Stimulated activated CD4-positive, alpha-beta T cell treated with anti-CD3 and anti-CD28 coated beads, Interleukin-4, amount 100 ng/mL, for 1 hour (primary cell): ENCODE measurements at regions not wholly inside any gene's neighbourhood (a gene's known extent, or its start where the extent isn't known, plus 50 kb on each side); places are given as distances from the start of the nearest gene placed in this dataset.
"Not testable (repeated sequence)": the region's sequence is repeated elsewhere in the genome, so short reads cannot be mapped to it uniquely, and the experiment has no call there.

Experiments
- DNase-seq: peaks from one replicate; pipeline ENCODE4 v3.0.0-alpha.2; 2020

DNA sequence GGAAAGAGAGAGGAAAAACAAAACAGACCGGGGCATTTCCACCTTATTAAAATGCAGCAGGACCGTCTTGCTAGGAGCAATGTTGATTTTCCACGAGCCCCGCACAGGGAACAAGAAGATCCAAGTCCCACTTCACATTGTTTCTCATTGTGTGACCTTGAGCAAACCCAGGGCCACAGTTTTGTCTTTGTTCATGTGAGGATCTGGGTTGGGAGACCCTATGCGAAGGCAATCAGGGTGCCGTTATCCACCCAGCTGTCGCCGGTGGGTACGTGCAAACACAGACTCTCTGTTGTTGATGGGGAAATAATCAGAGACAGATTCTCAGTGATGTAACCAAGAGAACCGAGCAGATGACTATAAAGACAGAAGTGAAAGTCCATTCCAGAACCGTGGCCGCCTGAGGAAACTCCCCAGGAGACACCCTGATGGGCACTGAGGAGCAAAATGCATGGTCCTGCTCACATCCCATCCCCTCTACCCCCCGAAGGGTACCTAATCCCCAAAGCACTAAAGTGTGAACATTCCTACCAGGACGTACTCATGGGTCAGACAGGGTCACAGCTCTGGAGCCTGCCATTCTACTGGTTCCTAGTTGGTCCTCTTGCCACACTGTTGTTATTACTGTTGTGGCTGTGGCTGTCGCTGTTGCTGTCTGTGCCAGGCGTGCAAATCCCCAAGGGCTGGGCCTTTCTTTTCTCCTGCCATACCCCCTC, 102.7 kb upstream of the RBPJ start:
- no peak for DNase-seq

DNA sequence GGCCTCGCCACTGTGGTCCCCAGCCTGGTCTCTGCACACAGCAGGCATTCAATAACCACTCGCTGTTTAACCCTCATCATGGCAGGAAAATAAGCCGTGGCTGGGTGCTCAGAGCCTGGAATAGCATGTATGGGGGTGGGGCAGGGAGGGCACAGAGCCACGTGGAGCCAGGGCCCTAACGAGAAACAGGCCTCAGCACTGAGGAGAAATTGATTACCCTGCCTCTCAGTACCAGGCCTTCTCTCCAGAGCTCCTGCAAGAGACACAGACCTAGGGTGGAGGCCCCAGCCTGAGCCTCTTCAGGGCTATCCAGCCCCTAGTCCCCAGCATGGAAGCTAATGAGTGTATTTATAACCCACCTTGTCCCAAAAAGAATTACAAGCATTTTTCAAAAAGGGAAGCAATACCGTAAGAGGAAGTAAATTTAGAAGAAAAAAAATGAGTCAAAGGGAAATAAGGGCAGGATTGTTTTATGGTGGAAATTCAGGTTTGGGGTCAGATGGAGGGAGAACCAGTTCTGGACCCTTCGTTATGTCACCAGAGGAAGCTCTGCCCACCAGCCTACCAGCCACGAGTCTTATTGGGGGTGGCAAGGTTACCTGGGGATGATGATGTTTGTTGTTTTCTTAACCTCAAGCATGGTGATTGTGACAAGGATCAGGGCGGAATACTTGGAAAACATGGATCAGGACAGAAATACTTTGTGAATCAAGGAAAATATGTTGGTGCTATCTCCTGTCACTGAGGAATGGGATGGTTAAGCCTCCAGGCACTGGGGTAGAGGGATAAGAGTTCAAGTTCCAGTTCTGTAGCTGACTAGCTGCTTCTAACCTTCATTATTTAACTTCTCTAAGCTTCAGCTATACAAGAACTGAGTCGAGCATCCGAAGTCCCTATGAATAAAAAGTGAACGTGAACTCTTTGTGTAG, 101.9 kb upstream of the RBPJ start:
- no peak for DNase-seq

DNA sequence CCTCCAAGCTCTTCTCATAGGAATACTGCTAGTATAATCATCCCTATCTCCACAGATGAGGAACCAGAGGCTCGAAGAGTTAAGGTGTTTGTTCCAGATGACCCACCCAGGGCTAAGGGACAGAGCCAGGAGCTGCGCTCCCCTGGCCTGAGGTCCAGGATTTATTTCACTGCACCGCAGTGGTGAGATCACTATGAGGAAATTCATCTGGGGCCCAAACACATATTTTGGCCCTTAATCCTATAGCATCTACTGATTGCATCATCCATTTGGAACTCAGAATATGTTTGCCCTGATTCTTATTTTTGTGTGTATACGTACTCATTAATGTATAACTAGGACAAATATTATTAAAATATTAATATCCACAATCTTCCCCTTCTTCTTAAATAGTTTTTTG, 100.1 kb upstream of the RBPJ start:
- no peak for DNase-seq

DNA sequence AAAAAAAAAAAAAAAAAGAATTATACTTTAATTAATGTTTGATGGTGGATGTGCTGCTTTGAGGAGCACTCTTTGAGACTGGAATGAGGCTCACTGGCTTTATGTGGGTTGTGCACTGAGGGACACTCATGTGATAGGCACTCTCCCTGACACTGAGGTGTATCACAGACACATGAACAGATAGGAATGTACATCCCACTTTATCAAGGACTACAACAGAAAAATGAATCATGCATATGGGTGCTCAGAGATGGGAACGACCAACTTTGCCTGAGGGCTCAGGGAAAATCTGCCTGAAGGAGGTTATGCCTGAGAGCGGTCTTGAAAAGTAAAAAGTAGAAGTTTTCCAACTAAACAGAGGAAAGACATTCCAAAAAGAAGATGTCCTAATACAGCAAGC, 97.7 kb upstream of the RBPJ start:
- DNase-seq = no peak

DNA sequence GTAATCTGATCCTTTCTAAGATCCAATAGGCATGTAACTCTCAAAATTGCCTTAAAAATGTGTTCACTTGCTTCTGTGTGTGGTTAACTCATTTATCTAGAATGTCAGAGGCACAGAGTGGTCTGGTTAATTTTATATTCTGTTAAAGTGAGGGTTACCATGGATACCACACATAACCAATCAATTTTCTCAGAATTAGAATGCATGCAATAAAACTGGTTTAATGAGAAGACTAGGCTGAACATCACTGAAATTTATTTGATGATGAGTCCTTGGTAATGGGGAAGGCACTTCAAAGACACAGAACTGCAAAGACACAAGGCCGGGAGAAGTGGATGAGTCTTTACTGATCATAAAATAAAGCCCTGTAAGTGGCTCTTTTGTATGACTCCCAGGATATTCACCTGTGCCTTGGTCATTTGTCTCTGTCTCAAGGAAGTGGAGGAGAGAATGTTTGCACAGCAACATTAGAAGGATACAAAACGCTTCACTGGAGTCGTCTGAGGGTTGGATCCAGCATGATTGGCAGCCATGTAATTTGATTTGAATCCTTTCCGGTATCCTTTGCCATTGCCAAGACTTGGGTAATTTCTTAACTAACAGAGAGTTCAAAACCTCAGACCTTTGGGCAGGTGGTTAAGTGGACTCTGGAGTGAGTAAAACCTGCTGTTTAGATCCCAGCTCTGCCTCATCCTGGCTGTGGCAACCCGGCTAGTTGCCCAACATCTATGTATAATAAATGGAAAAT, 94.0 kb upstream of the RBPJ start:
- no peak for DNase-seq

DNA sequence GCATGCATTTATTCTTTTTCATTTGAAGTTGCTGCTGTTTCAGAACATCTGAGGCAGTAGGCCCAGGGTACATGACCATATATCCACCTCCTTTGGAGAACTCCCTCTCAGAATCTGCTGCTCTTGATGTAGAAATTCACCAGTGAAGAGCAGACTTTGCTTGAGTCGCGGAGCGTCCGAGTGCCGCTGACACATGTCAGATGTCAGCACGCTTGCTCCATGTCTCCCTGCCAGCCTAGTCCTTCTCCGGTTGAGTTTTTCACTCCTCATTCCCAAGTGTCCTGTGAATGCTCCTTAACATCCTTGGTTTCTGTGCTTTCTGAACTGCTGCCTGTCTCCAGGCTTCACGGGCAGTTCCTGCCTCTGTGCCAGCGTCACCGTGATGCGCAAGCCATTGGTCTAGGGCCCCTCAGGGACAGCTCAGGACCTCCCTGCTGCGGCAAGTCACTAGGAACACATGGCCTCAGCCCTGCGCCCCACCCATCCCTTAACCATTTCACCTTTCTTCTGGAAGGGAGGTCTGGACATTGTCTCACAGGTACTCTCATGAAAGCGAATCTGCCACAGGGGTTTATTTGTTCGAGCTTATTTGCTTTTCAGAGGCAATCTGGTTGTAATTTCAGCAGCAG, 93.1 kb upstream of the RBPJ start:
- DNase-seq = no peak

DNA sequence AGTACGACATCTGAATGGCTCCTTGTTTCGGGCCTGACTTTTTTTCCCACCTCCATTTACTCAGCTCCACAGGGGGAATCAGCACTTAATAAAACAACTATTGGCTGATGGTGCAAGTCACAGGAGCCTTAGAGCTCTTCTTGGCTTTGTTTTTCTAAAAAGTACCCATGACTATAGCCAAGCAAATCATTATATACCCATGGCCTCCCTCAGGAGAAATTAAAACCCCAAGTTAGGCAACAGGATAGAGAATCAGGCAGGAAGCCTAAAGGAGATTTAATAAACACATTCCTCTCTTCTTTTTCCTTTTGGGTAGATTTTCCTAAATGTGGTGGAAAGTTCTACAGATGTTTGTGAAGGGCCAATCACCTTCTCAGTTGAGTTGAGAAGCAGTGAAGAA, 91.9 kb upstream of the RBPJ start:
- no peak for DNase-seq

DNA sequence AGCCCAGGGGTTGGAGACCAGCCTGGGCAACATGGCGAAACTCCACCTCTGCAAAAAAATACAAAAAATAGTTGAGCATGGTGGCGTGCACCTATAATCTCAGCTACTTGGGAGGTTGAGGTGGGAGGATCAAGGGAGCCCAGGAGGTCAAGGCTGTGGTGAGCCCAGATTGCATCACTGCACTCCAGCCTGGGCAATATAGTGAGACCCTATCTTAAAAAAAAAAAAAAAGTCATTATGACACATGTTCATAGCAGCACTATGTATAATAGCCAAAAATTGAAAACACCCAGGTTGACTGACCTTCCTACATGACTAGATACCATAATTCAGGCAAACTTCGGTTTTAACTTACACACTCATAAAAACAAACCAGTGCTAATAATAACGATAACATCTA, 90.8 kb upstream of the RBPJ start:
- no peak for DNase-seq

DNA sequence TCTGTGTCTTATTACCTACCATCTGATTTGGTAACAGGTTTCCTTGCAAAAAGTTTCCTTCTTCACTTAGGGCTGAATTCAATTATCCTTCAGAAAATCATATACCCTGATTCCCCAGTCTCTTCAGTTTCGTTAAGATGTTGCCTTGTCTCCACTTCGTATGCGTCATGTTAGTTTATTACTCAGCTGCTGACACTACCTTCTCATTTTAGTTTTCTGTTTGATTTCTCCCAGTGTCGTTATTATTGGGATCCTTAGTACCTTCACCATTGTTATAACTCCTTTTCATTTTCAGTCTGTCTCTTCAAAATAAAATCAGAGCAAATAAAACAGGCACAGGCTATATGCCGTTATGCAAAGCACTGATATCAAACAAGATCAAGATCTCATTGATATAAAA, 87.5 kb upstream of the RBPJ start:
- no peak for DNase-seq

DNA sequence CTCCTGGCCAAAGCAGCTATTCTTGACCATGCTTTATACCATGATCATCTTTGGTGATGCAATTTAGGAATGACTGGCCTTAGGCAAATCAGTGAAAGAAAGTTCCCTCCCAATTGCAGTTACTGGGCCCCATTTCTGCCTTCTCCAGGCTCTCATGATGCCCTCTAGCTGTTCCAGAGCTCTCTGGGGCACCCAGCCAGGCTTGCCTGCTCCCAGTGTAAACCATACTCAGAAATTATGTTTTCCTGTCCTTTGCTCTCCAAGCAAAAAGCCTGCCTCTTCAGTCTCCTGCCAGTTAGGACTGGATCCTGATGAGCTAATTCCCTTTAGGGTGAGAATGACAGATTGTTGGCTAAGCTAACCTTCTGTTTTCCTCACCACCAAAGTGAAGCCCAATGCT, 85.3 kb upstream of the RBPJ start:
- no peak for DNase-seq

DNA sequence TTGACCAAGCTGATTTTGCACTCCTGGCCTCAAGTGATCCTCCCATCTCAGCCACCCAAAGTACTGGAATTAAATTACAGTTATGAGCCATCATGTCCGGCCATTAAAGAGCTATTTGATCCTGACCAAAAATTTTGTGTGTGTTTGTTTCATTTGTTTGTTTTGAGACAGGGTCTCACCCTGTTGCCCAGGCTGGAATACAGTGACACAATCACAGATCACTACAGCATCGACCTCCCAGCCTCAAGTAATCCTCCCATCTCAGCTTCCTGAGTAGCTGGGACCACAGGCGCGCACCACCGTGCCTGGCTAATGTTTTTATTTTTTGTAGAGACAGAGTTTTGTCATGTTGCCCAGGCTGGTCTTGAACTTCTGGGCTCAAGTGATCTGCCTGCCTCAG, 82.9 kb upstream of the RBPJ start:
- DNase-seq = no peak

DNA sequence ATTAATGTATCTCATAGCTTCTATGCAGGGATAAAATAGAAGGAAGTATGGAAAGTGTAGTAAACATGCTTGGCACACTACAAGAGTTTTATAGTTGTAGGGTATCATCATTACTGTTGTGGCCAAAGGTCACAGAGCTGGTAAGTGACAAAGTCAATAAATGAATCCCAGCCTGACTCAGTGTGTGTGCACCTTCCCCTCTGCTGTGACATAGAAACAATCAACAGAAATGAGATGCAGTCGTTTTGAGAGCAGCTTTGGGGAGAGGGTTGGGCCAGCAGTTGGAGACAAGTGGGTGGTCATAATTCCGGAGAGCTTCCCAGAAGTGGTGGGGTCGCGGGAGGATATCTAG, 82.4 kb upstream of the RBPJ start:
- DNase-seq = no peak

DNA sequence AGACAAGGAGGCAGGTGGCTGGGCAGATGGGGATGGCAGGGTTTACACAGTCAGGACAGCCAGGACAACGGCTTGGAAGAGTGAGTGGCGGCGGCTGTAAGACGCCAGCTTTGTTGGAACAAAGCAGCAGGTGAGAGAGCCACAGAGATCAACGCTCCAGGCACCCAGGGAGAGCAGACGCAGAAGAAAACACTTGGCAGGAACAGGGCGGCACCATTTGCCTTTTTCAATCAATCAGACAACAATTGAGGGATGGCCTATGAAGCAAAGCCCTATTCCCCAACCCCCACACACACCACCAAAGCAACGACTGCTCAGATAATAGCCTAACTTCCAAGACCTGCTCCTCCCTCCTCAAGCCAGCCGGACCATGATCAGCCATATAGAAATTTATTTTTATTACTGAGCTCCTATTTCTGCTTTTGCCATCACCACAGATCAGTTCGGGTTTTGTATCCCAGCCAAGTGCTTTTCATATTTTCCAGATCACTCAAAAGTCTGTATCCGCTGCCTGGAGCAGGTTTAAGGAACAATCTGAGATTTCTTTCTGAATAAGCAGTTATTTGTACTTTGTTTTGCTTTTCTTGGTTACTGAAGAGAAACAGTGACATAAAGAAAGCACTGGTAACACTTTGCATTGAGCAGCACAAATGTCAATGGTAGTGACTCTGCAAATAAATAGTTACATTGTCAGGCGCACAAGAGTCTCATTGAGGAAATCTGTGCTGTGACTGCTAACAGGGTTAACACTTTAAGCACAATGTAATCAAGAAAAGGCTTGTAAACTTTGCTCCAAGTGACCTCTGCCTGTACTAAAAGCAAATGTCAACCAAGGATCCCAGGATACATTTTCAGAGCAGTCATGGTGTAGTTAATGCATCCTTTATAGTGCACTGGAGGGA, 81.8 kb upstream of the RBPJ start:
- DNase-seq = no peak

DNA sequence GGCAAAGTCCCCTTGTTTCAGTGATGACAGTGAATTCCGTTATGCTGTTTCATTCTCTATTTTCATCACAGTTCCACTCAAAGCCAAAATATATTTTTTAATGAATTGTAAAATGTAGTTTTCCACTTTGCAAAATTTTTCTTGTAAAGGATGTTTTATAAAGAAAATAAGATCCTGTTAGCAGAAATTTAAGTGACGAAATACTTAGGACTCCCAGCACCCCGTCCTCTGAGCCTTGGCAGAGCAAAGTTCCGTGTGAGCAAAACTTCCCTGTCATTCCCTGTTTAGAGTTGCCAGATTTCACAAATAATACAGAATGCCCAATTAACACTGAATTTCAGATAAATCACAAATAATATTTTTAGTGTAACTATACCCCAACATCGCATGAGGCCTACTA, 81.0 kb upstream of the RBPJ start:
- DNase-seq = no peak

DNA sequence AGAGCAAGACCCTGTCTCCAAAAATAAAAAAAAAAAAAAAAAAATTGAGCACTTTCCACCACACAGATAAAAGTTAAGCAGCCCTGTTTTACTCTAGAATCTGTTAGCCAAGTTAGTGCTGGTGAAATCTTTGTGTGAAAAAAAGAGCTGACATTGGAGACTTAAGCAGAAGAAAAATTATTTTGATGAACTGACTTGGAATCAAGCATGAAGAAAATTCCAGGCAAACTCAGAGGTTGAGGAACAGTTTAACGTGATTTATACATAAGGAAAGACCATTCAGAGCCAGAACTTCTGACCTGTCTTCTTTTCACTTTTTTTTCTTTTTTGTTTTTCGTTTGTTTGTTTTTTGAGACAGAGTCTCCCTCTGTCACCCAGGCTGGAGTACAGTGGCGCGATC, 79.6 kb upstream of the RBPJ start:
- no peak for DNase-seq

DNA sequence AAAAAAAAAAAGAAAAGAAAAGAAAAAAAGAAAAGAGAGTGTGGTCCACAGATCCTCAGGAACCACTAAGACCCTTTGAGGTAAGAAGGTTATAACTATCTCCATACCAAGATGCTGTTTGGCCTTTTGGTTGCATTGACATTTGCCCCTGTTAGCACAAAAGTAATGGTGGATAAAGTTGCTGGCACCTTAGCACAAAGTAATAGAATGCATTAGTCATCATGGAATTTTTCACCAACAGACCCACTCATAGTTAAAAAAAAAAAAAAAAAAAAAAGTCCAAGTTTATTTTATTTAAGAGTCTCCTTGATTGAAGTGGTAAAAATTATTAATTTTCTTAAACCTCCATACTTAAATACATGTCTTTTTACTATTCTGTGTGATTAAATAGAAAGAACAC, 78.4 kb upstream of the RBPJ start:
- DNase-seq = no peak

DNA sequence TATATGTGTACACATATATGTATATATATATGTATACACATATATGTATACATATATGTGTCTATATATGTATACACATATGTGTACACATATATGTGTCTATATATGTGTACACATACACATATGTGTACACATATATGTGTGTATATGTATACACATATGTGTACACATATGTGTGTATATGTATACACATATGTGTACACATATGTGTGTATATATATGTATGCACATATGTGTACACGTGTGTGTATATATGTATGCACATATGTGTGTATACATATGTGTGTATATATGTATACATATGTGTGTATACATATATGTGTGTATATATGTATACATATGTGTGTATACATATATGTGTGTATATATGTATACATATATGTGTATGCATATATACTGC, 76.7 kb upstream of the RBPJ start:
- DNase-seq = not testable (repeated sequence)

DNA sequence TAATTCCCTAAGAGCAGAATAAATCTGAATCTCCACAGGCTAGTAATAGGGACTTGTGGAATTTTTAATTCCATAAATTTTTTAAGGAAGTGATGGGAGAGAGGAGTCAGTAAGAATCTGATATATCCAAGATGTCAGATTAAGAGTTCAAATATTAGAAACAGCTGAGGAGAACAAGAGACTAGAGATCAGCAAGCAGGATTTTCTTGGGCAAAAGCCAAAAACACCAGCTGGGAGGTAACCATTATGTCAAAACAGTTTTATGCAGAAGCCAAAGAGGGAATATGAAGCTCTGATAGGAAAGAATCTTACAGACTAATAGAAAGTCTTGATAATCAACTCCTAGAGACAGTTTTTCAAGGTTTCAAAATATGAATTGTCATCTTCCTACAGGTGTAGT, 72.2 kb upstream of the RBPJ start:
- DNase-seq = no peak

DNA sequence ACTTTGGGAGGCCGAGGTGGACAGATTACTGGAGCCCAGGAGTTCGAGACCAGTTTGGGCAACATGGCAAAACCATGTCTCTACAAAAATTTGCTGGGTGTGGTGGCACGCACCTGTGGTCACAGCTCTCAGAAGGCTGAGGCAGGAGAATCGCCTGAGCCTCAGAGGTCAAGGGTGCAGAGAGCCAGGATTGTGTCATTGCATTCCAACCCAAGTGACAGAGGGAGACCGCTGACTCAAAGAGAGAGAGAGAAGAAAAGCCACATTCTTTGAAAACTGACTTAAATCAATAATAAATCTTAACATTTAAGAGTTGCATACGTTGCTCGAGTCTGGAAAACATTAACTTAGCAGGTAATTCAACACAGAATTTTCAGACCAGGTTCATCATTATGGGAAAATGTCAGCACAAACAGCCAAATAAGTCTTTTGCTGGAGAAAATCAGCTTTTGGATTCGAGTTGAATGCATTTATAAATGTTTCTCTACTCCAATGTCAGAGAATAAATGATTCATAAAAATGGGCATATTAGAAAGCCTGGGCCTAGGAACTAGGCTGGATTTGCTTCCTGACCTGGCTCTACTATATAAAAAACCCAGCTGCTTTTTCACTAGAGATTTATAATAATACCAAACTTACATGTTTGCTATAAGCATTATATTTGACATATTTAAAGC, 68.3 kb upstream of the RBPJ start:
- DNase-seq = no peak

DNA sequence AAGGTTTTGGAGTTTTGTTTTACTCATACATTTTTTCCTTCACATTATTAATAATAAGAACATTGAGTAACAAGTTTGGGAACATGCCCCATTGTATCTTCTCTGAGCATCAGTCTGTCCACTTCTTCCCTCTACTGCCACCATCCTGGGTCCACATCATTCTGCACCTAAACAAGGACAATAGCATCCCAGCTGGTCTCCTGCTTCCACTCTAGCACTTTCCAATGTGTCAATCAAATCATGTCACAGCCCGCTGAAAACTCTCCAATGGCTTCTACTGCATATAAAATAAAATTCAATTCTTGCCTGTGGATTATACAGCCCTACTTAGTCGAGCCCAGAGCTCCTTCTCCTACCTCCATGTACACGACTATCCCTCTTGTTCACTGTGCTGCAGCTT, 66.8 kb upstream of the RBPJ start:
- DNase-seq = no peak

DNA sequence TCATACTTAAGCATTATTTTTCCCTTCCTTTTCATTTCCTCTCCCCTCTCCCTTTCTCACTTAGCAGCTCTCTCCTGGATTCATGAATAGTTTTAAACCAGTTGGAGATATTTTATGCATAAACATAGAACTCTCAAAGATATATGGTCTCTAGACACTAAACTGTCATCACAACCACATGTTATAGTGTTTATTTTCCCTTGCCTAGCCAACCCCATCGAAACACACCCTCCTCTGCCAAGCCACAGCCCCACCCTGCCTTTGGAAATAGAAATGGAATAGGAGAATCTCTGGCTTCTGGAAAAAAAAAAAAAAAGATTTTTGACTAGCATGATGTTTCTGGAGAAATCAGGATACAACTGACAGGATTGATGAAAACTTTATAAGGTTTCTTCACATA, 64.8 kb upstream of the RBPJ start:
- no peak for DNase-seq

DNA sequence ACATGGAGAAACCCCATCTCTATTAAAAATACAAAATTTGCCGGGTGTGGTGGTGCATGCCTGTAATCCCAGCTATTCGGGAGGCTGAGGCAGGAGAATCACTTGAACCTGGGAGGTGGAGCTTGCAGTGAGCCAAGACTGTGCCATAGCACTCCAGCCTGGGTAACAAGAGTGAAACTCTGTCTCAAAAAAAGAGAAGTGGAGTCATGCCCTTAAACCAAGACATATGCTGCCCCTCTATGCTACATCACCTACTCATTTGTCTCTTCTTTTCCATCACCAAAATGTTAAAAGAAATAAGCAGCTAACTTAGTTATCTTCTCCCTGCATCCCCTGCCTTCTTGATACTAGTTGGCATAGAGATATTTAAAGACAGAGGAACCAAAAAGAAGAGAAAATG, 63.4 kb upstream of the RBPJ start:
- DNase-seq = not testable (repeated sequence)
